NCI-H1436 treated with DMSO at 0.1 percent for 48 hours (cell line): ENCODE measurements at regions not wholly inside any gene's neighbourhood (a gene's known extent, or its start where the extent isn't known, plus 50 kb on each side); places are given as distances from the start of the nearest gene placed in this dataset.

Experiments used
- DNase-seq: peaks from one replicate; lab custom pipeline; 2025; lab: John Stamatoyannopoulos, UW

- DNase-seq = no peak
These were observed 362.3 kb upstream of the GOLIM4 start for GRCh38 chr3:168457954-168458539.

- DNase-seq = no peak
These were observed 360.1 kb upstream of the GOLIM4 start for GRCh38 chr3:168455814-168456213.

DNA sequence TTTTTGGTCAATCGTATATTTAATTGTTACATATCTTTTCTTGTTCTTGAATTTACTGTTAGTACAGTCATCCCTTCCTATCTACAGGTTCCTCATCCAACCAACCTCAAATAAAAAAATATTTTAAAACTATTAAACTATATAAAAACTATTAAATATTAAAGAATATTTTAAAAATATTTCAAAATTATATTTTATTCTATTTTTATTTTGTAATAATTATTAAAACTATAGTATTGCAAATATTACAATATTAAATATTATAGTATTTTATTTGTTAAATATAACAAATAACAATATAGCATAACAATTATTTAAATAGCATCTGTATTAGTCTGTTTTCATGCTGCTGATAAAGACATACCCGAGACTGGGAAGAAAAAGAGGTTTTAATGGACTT is 357.9 kb upstream of the GOLIM4 start:
- DNase-seq = no peak

DNA sequence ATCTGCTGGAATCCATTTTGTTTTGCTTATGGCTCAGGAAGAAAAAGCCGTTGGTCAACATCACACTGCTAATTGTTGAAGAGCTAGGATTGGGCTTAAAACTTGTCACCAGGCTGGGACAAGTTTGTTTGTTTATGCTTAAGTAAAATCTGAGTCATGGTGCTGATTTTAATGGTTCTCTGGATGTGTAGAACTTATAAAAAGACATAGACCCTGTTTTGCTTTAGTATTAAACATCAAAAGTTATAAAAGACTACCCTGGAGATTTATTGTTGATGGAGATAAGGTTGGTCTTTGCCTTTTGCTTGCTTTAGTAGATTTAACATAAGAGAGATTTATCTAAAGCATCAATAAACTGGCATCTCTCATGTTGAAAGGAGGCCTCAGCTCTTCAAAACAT is 348.2 kb upstream of the GOLIM4 start:
- no peak for DNase-seq

GRCh38 chr3:168442502-168442901 is 346.8 kb upstream of the GOLIM4 start:
- no peak for DNase-seq

GRCh38 chr3:168436245-168436724 is 340.6 kb upstream of the GOLIM4 start:
- DNase-seq = no peak

GRCh38 chr3:168431491-168431890 is 335.8 kb upstream of the GOLIM4 start:
- no peak for DNase-seq

DNA sequence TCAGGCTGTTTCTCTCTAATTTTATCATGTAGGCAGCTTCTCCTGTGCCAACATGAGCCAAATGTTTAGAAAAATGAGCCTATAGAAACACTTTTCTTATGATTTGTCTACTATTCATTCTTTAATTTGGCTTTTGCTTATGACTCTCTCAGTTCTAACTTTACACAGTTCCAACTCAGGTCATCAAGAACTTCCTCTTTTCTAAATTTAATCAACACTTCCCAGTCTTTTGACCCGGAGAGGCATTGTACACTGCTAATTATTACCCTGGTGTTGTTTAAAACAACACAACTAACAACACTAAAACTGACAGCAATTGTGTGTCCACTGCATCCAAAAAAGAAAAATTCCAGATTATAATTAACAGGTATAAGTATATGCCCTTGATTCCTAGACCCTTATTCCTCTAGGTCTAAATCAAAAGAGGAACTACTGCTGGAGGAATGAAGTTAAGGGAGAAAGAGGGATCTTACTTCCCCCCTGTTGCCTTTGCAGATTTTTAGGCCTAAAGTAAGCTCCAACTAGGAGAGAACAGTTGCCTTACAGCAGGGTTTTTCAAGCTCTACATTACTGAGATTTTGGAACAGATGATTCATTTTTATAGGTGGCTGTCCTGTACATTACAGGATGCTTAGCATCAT is 332.2 kb upstream of the GOLIM4 start:
- DNase-seq = no peak

GRCh38 chr3:168427156-168427555 is 331.4 kb upstream of the GOLIM4 start:
- DNase-seq = no peak

DNA sequence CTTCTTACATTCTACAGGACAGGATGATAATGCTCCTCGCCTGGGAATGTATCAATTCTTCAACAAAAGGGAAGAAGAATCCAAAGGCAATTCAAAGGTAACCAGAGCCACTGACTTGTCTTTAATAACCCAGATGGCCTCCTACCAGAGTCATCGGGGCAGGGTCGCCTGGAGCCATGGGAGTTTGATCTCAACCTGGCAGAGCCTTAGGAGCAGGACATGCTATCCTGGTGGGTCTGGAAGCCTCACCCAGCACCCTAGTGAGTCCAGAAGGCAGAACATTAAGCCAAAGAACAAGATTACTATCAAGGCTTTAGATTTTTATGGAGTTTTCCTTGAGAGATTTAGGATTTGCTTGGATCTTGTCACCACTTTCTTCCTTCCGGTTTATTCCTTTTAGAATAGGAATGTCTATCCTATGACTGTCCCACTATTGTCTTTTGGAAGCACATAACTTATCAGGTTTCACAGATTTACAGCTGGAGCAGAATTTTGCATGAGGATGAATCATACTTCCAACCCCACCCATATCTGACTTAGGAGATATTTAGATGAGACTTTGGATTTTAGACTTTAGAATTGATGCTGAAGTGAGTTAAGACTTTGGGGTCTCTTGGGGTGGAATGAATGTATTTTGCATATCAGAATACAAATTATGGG is 330.3 kb upstream of the GOLIM4 start:
- DNase-seq = no peak

GRCh38 chr3:168424059-168424734 is 328.5 kb upstream of the GOLIM4 start:
- DNase-seq = no peak

DNA sequence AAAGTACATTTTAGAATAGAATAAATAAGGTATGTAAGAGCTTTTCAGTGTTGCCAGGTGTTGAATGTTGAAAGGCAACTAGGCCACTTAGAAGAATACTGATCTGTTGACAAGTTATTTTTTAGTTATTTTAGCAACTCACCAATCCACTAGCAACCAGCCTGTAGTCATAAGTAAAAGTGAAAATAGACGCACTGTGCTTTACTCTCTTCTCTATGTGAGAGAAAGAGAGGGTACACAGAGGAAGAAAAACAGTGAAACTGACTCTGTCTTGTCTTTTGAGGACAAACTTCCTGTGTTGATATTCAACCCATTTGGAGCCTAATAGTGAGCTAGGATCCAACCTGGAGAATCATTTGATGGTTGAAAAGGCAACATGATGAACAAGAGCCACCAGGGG is 327.1 kb upstream of the GOLIM4 start:
- no peak for DNase-seq

- no peak for DNase-seq
These were observed 323.4 kb upstream of the GOLIM4 start for GRCh38 chr3:168419091-168419490.

GRCh38 chr3:168417016-168417415 is 321.3 kb upstream of the GOLIM4 start:
- DNase-seq = no peak

GRCh38 chr3:168416446-168416845 is 320.7 kb upstream of the GOLIM4 start:
- no peak for DNase-seq

DNA sequence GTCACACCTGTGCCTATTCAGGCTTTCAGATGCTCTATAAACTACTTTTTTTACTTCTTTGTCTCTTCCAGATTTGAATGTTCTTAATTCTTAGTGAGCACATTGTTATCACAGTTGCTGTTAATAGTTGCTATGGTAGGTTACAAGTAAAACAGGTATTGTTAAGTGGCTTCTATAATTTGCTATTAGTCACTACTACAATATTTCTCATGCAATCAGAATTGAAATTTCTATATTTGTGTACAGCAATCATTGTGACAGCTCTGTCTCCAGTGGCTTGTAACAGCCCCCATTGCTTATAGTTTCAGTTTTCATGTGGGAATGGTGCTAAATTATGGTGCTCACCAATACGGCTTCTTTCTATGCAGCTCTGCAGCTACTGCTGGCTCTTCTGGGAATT is 318.4 kb upstream of the GOLIM4 start:
- no peak for DNase-seq

DNA sequence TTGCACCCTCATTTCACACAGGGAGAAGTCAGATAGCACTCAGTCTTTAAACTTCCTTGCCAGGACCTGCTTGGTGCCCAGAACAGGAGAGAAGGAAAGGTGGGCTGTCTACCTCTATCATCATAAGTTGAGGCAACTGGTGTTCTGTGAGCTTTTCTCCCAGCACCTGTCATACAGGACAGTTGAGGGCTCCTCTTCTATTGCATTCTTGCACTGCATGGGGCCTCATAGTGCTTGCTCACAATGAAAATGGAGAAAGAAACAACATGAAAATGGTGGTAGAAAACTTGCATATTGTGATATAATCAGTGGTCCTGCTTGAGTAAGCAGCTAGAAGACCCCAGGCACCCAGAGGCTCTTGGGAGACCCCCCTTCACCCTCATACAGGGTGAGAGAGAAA is 311.7 kb upstream of the GOLIM4 start:
- no peak for DNase-seq

GRCh38 chr3:168405288-168405687 is 309.6 kb upstream of the GOLIM4 start:
- no peak for DNase-seq

DNA sequence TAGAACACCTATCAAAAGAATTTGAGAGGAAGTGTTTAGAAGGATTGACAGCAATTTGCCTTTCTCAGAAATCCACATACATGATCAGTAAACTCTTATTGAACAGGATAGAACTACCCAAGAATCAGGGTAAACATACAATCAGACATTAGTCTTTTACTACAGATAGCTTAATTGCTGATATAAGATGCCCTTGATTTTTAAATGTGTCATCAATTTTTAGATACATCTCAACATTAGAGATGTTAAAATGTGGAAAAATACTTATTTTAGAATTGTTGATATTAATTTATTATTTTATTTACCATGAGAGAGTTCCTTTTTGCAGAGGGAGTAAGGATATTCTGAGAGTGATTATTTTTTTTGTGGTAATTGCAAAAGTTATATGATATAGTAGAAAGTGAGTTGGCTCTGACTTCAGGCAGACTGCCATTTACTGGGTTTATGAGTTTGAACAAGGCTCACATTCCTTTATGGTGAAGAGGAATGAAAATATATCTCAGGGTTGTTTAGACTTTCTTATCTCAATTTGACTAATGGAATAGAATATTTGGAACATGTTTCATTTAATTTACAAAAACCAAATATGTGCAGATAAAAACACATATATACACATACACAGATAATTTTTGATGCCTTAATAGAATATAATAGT is 302.8 kb upstream of the GOLIM4 start:
- DNase-seq = no peak

DNA sequence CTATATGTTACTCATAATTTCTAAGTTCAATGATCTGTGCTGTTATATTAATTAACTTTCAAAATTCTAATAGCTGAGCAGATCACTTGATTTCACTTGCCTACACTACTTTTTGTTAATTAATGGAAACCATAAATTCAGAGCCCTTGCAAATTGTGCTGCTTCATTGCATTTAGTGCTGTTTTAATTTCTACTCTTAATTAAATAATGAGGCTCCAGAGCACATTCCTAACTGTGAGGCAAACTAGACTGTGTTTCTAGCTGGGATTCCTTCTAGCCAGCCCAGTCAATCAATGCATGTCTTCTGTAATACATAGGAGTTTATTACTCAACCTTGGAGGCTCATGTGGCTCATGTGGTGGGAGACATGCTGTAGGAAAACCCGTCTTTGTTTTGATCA is 301.1 kb upstream of the GOLIM4 start:
- no peak for DNase-seq

DNA sequence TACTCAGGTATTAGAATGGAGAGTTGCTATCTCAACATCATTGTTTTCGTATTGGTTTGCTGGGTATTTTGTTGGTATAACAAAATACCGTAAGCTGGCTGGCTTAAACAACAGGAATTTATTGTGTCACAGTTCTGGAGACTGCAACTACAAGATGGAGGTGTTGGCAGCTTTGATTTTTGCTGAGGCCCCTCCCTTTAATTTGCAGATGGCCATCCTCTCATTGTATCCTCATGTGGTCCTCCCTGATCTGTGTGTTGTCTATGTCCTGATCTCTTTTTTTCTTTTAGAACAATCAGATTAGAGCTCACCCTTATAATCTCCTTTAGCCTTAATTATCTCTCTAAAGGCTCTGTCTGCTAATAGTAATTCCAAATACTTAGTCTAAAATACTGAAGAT is 299.8 kb upstream of the GOLIM4 start:
- no peak for DNase-seq

DNA sequence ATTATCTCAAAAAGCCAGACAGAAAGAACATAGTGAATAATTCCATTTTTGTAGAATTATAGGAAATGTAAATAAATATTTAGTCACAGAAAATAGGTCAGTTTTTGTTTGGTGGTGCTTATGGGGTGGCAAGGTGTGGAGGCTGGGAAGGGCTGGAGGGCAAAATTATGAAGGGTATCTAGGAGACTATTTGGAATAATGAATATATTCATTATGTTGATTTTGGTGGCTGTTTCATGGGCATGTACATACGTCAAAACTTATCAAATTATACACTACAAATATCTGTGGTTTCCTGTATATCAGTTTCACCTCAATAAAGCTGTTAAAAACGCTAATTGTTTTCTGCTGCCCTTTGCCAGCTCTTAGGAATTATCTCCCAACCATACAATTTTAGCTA is 298.7 kb upstream of the GOLIM4 start:
- no peak for DNase-seq

- no peak for DNase-seq
These were observed 290.6 kb upstream of the GOLIM4 start for GRCh38 chr3:168386301-168386700.
